ENCODE measurements at regions not wholly inside any gene's neighbourhood (a gene's known extent, or its start where the extent isn't known, plus 50 kb on each side); places are given as distances from the start of the nearest gene placed in this dataset.
"Not testable (repeated sequence)": the region's sequence is repeated elsewhere in the genome, so short reads cannot be mapped to it uniquely, and the experiment has no call there.

DNA sequence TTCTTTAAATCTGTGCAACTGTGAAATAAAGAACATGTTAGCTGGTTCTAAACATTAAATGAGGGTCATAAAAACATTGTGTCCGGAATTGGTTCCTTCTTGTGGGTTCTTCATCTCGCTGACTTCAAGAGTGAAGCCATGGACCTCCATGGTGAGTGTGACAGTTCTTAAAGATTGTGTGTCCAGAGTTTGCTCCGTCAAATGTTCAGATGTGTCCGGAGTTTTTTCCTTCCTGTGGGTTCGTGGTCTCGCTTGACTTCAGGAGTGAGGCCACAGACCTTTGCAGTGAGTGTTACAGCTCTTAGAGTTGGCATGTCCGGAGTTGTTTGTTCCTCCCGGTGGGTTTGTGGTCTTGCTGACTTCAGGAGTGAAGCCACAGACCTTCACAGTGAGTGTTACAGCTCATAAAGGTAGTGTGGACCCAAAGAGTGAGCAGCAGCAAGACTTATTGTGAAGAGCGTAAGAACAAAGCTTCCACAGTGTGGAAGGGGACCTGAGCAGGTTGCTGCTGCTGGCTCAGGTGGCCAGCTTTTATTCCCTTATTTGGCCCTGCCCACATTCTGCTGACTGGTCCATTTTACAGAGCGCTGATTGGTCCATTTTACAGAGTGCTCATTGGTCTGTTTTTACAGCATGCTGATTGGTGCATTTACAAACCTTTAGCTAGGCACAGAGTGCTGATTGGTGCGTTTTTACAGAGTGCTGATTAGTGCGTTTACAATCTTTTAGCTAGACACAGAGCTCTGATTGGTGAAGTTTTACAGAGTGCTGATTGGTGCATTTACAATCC is 579.2 kb downstream of the GBE1 start:
- H3K36me3 Mint-ChIP-seq (ENCODE audit: insufficient read depth); ATAC-seq (replicated peaks): not testable (repeated sequence)

DNA sequence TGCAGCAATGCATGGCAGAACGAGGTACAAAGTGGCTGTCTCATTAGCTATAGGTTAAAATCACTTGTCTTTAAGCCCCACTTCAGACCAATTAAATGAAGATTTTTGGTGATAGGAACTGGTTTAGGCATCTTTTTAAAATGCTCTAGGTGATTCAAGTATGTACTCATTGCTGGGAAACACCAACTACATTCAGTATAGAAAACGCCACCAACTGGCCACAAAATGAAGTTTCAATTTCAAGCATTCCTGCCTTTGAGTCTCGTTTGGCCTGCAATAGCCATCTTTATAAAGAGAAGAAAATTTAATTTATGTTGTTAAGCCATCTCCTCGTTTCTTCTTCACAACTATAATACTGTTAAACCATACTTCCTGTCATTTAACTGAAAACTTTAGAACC is 587.9 kb downstream of the GBE1 start:
- Mint-ChIP-seq H3K27ac (no peak overlapping the region), H3K4me3 (no peak overlapping the region), H3K27me3 (no peaks in the 10 kb centered on the region), H3K9me3 (peaks cover 0 to 8% of the 10 kb centered on the region in 2 donors), H3K36me3 (ENCODE audit: insufficient read depth) (no peaks in the 10 kb centered on the region), H3K4me1 (ENCODE audit: low read depth in 2 of 2) (no peaks in the 10 kb centered on the region)
- DNase-seq (no peak), ATAC-seq (replicated peaks) (no peak)

More for the DNA sequence above, 579.2 kb downstream of the GBE1 start:
- not testable (repeated sequence) for H3K4me1 Mint-ChIP-seq (ENCODE audit: low read depth in 2 of 2); H3K27me3 Mint-ChIP-seq; H3K27ac Mint-ChIP-seq; H3K4me3 Mint-ChIP-seq; DNase-seq
- H3K9me3 Mint-ChIP-seq, result peaks cover 9 to 14% of the 10 kb centered on the region in 2 donors

DNA sequence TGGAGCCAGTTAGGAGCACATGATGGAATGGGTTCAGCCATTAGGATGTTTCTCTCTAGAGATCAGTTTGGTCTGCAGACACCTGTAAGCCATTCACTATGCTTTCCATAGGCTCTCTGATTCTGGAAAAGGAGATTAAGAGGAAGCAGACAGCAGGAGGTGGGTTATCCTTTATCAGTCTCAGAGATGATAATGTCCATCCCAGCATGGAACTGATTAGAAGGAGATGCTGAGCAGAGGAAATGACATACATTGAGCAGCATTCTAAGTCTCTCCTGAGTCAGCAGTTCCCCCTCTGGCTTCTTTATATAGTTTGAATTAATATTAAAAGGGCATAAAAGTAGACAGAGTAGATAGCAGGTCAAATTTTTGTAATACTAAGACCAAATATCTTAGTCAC is 591.1 kb downstream of the GBE1 start:
- H3K9me3 Mint-ChIP-seq, result peaks cover 5 to 12% of the 10 kb centered on the region in 2 donors
- no peaks in the 10 kb centered on the region for H3K27me3 Mint-ChIP-seq
- no peaks in the 10 kb centered on the region for H3K36me3 Mint-ChIP-seq (ENCODE audit: insufficient read depth)
- no peaks in the 10 kb centered on the region for H3K4me1 Mint-ChIP-seq (ENCODE audit: low read depth in 2 of 2)
- no peak overlapping the region for H3K4me3 Mint-ChIP-seq
- no peak overlapping the region for H3K27ac Mint-ChIP-seq
- ATAC-seq (replicated peaks) (no peak), DNase-seq (no peak)

DNA sequence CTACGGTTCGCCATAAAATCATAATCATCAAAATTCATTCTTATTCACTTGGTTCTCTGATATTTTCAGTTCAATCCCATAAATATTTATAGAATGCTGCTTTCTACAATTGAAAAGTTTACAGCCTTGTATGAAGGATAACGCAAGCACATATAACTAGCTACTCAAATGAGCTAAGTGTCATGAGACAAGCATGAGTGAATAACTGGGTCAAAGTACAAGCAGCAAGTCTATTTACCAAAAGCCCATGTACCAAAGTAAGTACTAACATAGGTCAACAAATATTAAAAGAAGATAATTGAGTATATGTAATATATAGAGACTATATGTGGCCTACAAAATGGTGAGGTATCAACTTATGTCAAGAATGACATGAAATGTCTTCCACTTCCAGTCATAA is 596.6 kb downstream of the GBE1 start:
- Mint-ChIP-seq H3K4me1 (ENCODE audit: low read depth in 2 of 2) (no peaks in the 10 kb centered on the region), H3K27ac (no peak overlapping the region), H3K27me3 (no peaks in the 10 kb centered on the region)

DNA sequence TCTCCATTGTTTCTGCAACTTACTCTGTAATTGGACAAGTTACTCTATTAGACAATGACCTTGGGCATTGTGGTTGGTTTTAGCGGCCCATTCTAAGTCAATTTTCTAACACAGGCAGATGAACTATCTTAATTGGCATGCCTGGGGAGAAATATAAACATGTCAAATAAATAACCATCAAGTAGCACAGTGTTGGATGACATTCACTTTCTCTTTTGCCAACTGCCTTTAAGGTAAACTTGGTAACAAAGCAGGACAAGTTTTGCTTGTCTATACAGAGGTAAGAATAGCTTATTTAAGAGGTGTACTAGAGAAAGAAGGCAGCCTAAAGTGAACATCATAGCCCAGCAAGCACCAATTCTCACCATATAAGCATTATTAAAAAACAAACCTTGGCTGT is 599.6 kb downstream of the GBE1 start:
- no peaks in the 10 kb centered on the region for H3K27me3 Mint-ChIP-seq
- H3K9me3 Mint-ChIP-seq, result peaks cover 6 to 13% of the 10 kb centered on the region in 2 donors
- H3K27ac Mint-ChIP-seq, result no peak overlapping the region
- no peak overlapping the region for H3K4me3 Mint-ChIP-seq
- no peaks in the 10 kb centered on the region for H3K4me1 Mint-ChIP-seq (ENCODE audit: low read depth in 2 of 2)
- no peak for ATAC-seq (replicated peaks)
- no peak for DNase-seq
- H3K36me3 Mint-ChIP-seq (ENCODE audit: insufficient read depth), result no peaks in the 10 kb centered on the region

More for the DNA sequence above, 596.6 kb downstream of the GBE1 start:
- Mint-ChIP-seq H3K4me3 (no peak overlapping the region), H3K9me3 (peaks cover 8 to 9% of the 10 kb centered on the region in 2 donors), H3K36me3 (ENCODE audit: insufficient read depth) (no peaks in the 10 kb centered on the region)
- no peak for DNase-seq
- ATAC-seq (replicated peaks), result no peak

DNA sequence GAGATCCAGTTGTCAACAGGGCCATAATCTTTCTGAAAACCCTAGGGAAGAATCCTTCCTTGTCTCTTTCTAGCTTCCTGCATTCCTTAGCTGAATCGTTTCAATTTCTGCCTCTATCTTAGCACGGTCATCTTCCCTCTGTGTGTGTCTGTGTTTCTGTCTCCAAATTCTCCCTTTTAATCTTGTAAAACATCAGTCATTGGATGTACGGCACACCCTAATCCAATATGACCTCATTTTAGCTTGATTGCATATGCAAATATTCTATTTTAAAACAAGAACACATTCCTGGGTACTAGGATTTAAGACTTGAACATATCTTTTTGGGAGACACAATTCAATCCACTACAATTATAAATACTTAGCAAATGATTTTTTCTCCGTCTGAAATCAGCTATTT is 600.3 kb downstream of the GBE1 start:
- Mint-ChIP-seq H3K36me3 (ENCODE audit: insufficient read depth) (no peaks in the 10 kb centered on the region), H3K4me1 (ENCODE audit: low read depth in 2 of 2) (no peaks in the 10 kb centered on the region), H3K27ac (no peak overlapping the region), H3K9me3 (peaks cover 7 to 13% of the 10 kb centered on the region in 2 donors), H3K27me3 (no peaks in the 10 kb centered on the region), H3K4me3 (no peak overlapping the region)
- DNase-seq (no peak), ATAC-seq (replicated peaks) (no peak)

DNA sequence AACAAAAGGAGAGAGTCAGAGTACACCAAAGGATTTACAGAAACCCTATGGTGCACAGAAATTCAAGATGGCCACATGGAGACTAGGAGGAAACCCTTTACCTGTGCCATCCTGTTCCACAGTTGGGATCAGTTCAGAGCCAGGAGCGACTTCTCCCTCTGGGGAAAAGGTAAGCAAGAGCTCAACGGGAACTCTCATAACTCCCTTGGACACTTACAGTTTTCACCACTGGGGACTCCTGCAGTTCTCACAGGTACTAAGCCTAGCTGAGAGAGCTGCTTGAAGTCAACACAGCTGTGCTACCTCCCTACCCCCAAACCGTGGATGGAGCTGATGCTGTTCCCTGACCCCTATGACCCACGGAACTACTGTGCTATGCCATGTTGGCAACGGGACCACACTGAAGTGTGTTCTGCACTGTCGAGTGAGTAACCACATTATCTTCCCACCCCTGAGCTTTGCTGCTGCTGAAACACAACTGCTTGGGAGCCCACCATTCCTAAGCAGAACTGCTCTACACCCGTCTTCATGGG is 606.8 kb downstream of the GBE1 start:
- Mint-ChIP-seq H3K27ac (no peak overlapping the region), H3K27me3 (no peaks in the 10 kb centered on the region), H3K9me3 (peaks cover 5 to 8% of the 10 kb centered on the region in 2 donors), H3K4me3 (no peak overlapping the region), H3K36me3 (ENCODE audit: insufficient read depth) (no peaks in the 10 kb centered on the region), H3K4me1 (ENCODE audit: low read depth in 2 of 2) (no peaks in the 10 kb centered on the region)
- no peak for DNase-seq
- no peak for ATAC-seq (replicated peaks)

DNA sequence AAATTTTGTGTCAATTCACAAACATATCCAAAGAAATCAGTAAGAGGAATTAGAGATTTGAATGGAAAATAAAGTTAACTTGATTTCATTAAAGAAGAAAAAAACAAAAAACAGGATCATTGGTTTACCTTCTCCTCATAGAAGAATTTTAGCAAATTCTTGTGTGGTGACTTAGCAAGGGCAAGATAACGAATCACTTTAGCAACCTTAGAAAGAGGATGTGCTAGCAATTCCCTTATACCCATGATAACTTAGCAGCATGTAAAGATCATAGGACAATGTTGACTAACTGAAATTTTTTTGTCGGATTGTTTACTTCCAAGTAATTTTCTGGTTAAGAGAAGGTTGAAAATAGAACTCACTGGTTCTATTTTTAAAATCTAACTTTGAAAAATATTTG is 609.3 kb downstream of the GBE1 start:
- ATAC-seq (replicated peaks) (no peak), DNase-seq (no peak)
- Mint-ChIP-seq H3K27me3 (no peaks in the 10 kb centered on the region), H3K4me1 (ENCODE audit: low read depth in 2 of 2) (no peaks in the 10 kb centered on the region), H3K9me3 (peaks cover 0 to 4% of the 10 kb centered on the region in 2 donors), H3K27ac (no peak overlapping the region), H3K36me3 (ENCODE audit: insufficient read depth) (no peaks in the 10 kb centered on the region), H3K4me3 (no peak overlapping the region)

DNA sequence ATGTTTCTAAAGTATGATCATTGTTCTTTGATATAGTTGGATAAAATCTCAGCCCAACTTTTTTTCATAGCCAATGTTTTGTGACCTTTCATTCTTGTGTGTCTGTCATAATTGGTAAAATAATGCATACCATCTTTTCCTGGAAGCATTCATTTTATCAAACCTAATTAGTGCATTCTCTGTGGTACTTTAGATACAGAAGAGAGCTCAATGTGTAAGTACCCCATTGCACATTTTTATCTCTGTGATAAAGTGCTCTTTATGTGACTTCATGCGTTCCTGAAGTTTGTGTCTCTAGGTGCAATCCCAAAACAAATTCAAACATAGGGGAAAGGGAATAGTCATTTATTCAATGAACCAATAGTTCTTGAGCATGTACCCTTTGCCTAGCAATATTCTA is 628.5 kb downstream of the GBE1 start:
- no peaks in the 10 kb centered on the region for H3K4me1 Mint-ChIP-seq (ENCODE audit: low read depth in 2 of 2)
- no peaks in the 10 kb centered on the region for H3K36me3 Mint-ChIP-seq (ENCODE audit: insufficient read depth)
- H3K4me3 Mint-ChIP-seq, result no peak overlapping the region

DNA sequence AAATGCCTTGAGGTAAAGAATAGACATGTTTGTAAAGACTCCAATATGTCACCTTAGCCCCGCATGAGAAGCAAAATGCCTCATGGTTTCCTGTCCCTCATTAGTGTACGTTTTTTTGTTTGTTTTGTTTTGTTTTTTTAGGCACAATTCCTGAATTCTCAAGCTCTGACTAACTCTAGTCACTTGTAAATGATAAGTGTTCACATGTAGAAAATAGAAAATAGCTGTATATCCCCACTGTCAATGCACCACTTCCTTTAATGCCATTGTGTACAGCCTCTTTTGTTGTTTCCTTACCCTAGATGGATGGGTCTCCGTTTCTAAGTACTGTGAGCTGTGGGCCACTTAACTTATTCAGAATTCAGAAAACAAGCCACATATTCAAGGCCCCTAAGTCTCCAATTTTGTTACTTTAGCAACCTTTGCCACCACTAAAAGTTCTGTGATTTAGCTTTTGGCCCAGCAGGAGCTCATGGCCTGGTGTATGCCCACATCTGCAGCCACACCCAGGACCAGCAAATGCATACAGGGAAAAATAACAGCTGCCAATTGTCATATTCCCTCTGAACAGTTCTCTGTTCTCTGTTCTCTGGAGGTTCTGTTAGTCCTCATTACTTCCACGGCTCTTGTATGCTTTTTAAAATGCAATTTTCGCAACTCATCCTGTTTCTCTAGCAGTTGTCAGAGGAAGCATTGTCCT is 655.5 kb downstream of the GBE1 start:
- DNase-seq, result no peak
- ATAC-seq (replicated peaks), result no peak
- Mint-ChIP-seq H3K27ac (no peak overlapping the region), H3K36me3 (ENCODE audit: insufficient read depth) (no peaks in the 10 kb centered on the region), H3K27me3 (no peaks in the 10 kb centered on the region), H3K9me3 (peaks cover 6 to 29% of the 10 kb centered on the region in 2 donors), H3K4me1 (ENCODE audit: low read depth in 2 of 2) (no peaks in the 10 kb centered on the region), H3K4me3 (no peak overlapping the region)

More for the DNA sequence above, 628.5 kb downstream of the GBE1 start:
- ATAC-seq (replicated peaks), result no peak
- H3K9me3 Mint-ChIP-seq, result peaks cover 4 to 7% of the 10 kb centered on the region in 2 donors
- no peaks in the 10 kb centered on the region for H3K27me3 Mint-ChIP-seq
- DNase-seq, result no peak
- H3K27ac Mint-ChIP-seq, result no peak overlapping the region

DNA sequence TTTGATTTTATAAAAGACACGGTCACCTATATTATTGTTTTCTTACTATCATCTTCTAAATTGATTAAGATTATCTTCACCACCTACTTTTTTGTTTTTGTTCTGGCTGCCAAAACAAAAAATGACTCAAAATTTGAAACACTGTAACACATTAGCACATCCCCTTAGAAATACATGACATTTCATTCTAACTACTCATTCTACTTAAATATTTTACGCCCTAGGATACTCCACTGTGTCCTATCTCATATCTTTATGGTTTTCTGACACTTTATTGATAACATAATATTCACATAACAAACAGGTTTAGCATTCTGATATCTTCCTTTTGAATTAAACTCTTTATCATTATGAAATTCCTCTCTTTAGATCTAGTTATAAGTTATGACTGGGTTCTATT is 656.2 kb downstream of the GBE1 start:
- H3K27me3 Mint-ChIP-seq, result no peaks in the 10 kb centered on the region
- no peak overlapping the region for H3K27ac Mint-ChIP-seq
- H3K9me3 Mint-ChIP-seq, result peaks cover 7 to 26% of the 10 kb centered on the region in 2 donors
- no peak overlapping the region for H3K4me3 Mint-ChIP-seq
- H3K4me1 Mint-ChIP-seq (ENCODE audit: low read depth in 2 of 2), result no peaks in the 10 kb centered on the region
- DNase-seq (no peak), ATAC-seq (replicated peaks) (no peak)
- H3K36me3 Mint-ChIP-seq (ENCODE audit: insufficient read depth), result no peaks in the 10 kb centered on the region

DNA sequence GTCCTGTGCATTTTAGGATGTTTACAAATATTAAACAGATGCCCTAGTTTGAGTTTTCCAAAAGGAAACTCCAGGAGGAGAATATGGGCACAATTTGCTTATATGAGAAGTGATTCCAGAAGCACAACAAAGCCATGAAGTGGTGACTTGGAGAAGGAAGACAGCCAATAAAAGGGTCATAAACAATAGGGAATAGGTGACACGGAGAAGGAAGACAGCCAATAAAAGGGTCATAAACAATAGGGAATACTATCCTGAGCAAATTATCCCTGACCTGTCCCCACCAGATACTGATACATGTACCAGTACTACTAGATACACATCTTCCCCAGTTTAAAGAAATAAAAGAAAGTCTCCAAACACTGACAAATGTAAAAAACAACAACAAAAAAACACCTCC is 663.6 kb downstream of the GBE1 start:
- ATAC-seq (replicated peaks) (no peak), DNase-seq (no peak)
- H3K27ac Mint-ChIP-seq, result no peak overlapping the region
- no peaks in the 10 kb centered on the region for H3K4me1 Mint-ChIP-seq (ENCODE audit: low read depth in 2 of 2)
- H3K27me3 Mint-ChIP-seq, result no peaks in the 10 kb centered on the region
- no peak overlapping the region for H3K4me3 Mint-ChIP-seq
- peaks cover 8 to 21% of the 10 kb centered on the region in 2 donors for H3K9me3 Mint-ChIP-seq
- no peaks in the 10 kb centered on the region for H3K36me3 Mint-ChIP-seq (ENCODE audit: insufficient read depth)

DNA sequence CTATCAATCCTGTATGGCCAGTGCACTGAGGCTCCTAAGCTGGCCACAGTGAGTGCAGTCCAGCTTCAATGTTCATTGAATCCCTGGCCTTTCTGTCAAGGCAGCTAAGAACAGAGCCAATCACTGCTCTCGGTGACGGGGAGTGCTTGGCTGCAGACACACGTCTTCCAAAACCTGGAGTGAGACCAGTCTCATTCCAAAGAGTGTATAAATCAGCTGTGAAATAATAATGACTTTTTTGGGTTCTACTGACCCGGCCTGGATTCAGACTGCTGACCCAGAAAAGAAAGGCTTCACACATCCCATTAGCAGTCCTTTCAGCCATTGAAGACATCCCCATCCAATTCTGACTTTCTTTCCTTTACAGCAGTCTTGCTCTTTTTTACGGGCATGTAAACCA is 665.5 kb downstream of the GBE1 start:
- no peaks in the 10 kb centered on the region for H3K27me3 Mint-ChIP-seq
- no peaks in the 10 kb centered on the region for H3K36me3 Mint-ChIP-seq (ENCODE audit: insufficient read depth)
- DNase-seq (no peak), ATAC-seq (replicated peaks) (no peak)
- H3K4me3 Mint-ChIP-seq, result no peak overlapping the region
- H3K4me1 Mint-ChIP-seq (ENCODE audit: low read depth in 2 of 2), result no peaks in the 10 kb centered on the region
- H3K9me3 Mint-ChIP-seq, result peaks cover 6 to 25% of the 10 kb centered on the region in 2 donors
- H3K27ac Mint-ChIP-seq, result no peak overlapping the region

DNA sequence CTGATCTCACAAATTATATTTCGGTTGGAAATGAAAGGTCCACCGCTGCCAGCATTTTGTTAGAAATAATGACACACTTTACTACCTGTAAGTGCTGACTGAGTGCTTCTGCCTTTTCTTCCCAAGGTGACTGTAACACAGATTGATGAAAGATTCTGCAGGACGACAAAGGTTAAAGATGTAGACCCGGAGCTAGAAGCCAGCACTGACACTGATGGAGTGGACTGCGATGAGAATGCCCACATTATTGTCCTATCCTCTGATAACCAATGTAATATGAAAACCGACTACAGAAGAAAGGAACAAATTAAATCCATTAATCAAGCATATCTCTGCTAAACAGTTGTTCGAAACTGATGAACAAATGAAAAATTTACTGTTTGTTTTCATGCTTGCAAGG is 666.5 kb downstream of the GBE1 start:
- Mint-ChIP-seq H3K9me3 (peaks cover 4 to 21% of the 10 kb centered on the region in 2 donors), H3K4me1 (ENCODE audit: low read depth in 2 of 2) (no peaks in the 10 kb centered on the region), H3K4me3 (no peak overlapping the region), H3K27me3 (no peaks in the 10 kb centered on the region), H3K27ac (no peak overlapping the region), H3K36me3 (ENCODE audit: insufficient read depth) (no peaks in the 10 kb centered on the region)
- DNase-seq (no peak), ATAC-seq (replicated peaks) (no peak)

Data from effector memory CD8-positive, alpha-beta T cell (primary cell).